ENCODE measurements at regions not wholly inside any gene's neighbourhood (a gene's known extent, or its start where the extent isn't known, plus 50 kb on each side); places are given as distances from the start of the nearest gene placed in this dataset.

DNA sequence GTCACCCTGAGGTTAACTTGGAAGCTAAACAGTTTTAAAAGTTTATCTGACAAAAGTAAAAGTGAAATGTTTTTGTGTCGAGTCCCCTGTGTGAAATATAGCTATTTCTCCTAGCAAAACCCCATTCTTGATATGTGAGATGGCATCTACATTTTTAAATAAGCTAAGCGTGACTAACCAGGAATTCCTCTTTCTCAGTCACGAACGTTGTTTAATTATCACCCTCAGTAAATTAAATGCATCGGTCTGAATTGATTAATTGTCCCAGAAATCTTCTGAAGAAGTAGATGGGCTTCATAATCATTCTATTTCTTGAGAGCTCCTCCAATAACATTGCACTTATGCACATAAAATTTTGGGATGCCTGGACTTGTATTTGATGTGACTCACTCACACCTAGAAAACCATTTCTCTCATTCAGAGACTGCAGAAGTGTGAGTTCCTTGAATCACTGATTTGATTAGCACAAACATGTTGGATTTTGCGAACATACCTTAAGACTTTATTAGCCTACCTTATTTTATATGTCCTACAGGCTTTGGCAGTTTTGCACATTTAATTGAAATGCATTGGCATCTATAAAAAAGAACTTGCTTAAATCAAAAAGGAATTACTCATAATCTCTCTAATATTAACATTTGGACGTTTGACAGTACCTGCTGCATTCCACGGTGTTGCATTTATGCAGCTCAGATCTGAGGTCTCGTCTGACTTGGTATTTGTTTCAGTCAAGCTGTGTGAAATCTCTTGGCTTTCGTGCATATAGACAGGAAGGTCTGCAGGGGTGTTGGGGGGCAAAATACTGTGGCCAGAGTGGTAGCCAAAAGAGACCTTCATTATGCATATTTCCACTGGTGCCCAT is 475.2 kb downstream of the EPHA4 start:
- DNase-seq, result no peak

DNA sequence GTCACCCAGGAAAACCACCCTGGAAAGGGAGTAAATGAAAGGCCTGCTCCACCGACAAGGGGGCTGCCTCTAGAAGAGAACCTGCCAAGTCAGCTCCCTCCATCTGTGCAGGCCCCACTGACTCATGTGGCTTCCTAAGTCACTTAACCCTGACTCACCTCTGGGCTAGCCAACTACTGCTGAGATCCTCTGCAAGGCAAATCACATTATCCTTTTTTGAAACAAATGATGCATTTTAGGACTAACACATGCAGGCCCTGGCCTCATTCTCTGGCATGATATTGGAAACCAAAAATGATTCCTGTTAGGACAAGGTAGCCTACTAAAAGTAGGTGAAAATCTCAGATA is 474.6 kb downstream of the EPHA4 start:
- DNase-seq, result no peak

DNA sequence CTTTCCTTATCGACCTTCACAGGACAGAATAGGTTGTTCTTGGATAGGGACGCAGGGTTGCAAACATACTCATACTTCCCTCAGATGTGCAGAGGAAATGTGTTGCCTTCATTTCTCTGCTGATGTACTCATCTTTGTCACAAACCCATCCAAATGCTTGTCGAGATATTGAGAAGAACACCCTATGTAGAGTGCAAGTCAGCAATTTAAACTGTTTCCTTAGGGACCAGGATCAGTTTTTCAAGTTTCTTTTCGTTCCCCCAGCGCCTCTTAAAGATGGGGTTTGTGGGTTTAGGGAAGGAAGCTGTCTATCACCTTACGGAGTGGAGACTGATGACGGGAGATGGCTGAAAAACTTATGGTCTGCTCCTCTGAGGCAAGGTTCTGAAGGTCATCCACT is 474.2 kb downstream of the EPHA4 start:
- no peak for DNase-seq

DNA sequence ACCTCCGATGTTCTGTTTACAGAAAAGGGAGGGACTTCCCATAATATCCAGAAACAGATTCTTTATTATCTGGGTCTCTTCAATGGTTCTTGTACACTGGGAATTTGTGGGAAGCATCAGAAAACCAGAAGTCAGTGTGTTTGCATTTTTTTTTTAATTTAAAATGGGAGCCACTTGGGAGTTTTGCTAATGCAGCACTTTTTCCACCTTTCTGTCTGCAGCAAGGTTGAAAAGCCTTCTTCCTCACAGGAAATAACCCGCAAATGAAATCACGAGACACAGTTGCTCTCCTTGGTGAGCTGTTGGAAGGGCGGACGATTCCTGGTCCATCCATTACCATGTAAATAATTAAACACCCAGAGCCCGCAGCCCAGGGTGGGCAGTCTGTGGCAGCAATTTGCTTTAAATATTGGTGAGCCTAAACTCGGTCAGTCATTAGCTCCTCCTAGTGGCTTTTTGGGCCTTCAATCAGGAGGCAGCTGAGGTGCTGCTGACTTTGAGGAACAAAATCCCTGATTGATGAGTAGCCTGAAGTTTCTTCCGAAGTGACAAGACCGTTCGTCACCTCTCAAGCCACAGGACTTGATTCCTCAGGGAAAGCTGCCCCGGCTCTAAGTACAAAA is 471.5 kb downstream of the EPHA4 start:
- DNase-seq, result no peak

DNA sequence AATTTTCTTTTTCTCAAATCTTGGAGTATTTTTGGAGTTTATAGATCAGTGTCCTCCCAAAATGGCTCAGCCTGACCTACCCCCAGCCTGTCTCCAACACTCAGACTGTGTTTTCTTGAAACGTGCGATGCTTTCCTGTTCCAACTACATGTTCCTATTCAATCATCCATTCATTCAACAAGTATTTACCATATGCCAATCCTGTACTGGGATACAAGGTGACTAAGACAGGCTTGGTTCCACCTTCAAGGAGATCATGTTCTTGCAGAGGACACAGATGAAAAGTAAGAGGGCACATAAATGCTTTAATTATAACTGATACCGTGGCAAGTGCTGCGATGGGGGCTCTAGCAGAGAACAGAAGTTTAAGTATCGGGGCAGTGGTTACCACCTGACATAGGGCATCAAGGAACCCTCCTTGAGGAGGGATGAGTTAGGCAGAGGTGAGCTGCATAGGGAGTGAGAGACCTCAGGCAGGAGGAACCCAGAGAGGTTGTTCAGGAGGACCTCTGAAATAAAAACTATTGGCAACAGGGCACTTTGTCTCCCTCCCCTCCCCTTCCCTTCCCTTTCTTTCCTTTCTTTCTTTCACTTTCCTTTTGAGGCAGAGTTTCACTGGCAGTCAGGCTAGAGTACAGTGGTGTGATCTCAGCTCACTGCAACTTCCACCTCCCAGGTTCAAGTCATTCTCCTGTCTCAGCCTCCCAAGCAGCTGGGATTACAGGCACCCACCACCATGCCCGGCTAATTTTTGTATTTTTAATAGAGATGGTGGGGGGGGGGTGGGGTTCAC is 469.0 kb downstream of the EPHA4 start:
- DNase-seq, result no peak

DNA sequence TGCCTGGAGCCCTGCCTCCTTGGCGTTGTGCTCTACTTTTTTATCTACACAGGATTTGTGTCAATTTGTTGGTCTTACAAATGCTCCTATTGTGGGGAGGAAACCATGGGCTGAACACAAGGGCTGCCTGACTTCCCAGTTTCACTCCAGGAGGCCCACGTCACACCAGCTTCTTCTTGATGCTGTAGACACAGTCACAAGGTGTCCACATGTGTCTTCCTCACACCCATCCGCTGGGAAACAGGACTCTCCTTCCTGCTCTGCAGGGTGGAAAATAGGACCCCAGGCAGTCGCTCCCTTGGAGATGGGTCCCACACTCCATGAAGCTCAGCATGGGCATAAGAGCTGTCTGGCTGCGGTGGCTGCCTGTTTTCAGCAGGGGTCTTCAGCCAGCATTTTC is 468.2 kb downstream of the EPHA4 start:
- DNase-seq, result no peak

DNA sequence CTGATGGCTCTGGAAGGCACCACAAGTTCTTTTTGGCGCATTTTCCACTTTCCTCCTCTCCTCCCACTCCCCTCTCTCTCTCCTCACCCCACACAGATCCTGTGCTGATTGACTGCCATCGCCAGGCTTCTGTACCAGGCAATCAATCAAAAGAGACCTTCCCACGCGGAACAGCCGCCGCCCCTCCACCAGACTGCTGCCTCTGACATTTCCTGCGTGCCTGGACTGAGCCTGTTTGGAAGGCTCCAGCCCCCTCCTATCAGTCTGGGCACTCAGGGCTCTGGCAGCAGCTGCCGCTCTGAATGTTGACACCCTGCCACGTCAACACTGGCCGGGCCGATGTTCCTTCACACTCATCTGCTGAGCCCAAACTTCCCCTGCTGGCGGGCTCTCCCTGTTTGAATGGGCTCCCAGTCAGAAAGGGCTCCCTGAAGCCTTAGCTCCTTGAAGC is 467.7 kb downstream of the EPHA4 start:
- no peak for DNase-seq

DNA sequence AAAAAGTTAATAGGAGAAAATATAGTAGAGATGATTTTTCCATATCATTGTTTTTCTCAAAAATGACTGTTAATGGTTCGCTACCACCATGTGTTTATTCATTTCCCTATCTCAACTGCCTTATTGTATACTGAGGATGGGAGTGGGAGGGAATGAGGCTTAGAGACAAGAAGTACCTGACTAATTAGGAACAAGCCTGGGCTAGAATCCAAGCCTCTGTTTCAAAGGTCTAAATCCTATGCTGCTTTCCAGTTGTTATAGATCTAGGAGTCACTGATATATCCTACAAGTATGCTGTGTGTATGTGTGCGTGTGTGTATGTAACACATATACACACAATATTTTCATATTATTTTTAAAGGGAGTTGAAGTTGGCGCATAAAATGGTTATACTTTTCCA is 465.9 kb downstream of the EPHA4 start:
- no peak for DNase-seq

DNA sequence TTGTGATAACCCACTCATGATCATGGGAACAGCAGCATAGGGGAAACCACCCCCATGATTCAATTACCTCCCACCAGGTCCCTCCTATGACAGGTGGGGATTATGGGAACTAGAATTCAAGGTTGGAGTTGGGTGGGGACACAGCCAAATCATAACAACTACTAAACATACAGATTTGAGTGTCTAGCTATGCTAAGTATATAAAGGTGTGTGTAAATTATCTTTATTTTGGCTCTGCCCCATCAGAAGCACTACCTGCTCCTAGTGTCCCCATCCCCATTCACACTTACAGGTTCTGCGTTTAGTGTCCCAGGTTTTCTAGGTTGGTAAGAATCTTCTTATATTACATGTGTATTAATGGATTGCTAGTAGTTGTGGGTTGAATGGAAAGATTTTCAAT is 464.7 kb downstream of the EPHA4 start:
- DNase-seq, result no peak

DNA sequence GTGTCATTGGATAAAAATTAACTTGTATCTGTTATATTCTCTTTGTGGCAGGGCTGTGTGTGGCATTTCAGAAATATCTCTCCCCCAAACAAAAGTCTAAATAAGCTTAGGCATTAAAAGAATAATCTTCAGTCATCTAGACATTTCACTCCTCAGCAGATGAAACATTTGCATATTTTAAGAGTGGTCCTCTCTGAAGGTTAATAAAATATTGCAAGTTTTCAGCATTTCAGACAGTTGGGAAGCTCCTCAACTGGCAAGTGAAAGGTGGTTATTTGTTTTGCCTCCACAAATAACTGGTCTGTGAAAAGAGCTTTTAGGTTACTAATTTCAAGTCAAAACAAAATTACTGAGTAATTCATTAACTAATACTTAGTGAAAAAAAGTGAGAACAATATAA is 462.6 kb downstream of the EPHA4 start:
- no peak for DNase-seq

DNA sequence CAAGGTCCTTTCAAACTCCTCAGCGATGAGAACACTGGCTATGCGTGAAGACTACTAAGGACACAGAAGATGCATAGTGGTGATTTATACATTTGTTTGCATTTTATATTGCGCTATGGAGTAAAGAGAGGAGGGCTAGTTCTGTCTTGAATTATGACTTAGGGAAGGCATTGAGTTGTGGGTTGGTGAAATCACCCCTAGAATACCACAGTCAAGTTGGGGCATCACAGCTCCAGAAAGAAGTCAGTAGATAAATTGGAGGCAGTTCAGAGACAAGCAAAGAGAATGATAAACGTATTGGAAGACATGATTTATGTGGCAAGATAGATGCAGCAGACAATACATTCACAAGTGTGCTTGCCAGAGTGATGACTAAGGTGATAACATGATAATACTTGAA is 460.4 kb downstream of the EPHA4 start:
- DNase-seq, result no peak

DNA sequence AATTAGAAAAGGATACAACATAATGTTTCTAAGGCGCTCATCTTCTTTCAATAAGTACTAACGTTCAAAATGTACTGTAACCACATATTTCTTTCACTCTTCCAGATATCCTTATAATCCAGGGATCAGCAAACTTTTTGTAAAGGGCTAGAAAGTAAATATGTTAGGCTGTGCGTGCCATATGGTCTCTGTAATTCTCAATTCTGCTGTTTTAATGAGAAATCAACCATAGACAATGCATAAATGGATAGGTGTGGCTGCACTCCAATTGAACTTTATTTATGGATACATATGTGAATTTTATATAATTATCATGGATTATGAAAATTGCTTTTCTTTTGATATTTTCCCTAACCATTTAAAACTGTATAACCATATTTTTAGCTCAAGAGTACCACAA is 459.4 kb downstream of the EPHA4 start:
- DNase-seq, result no peak

DNA sequence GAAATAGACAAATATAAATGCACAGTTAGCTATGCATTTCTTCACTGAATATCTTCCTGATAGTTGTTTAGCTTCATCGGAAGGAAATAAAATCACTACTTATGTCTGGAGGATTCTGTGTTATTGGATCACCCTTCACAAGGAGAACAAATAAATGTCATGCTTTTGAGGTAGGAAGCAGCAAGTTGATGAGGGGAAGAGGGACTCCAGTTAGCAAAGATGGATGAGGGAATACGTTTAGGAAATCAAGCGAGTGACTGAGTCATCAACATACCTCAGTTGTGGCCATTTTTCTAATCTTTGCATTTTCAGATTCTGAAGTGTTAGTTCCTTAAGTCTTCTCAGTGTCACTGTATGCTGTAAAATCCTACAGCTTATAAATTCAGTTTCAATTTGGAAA is 456.2 kb downstream of the EPHA4 start:
- no peak for DNase-seq

DNA sequence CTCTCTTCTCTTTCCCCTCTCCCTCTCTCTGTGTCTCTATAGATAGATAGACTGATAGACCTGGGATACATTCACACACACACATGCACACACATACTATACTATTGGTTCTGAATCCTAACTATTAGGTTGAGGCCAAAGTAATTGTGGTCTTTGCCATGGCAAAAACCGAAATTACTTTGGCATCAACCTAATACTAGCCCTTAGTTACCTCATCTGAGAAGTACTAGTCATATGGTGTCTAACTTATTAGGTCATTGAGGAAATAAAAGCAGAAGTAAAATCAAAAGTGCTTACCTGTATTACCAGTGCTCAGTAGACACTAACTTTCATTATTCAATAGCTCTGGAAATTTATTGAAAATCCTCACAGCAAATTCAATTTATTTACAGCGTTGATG is 451.5 kb downstream of the EPHA4 start:
- DNase-seq, result no peak

DNA sequence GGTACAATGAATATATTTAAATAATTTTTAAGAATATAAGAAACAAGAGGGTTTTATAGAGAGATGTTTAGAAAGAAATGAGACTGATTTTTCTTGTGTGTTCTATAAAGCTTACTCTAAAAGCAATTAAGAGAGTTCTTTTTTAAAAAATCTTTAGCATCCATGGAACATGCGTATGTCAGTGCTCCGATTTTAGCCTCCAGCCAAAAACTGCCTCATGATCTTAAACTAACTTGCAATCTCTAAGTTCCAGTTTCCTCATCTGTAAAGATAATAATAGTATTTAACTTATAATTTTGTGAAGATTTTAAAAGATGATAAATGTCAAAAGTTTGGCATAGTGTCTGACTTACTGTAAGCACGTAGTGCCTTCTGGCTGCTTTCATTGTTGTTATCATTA is 448.7 kb downstream of the EPHA4 start:
- DNase-seq, result no peak

DNA sequence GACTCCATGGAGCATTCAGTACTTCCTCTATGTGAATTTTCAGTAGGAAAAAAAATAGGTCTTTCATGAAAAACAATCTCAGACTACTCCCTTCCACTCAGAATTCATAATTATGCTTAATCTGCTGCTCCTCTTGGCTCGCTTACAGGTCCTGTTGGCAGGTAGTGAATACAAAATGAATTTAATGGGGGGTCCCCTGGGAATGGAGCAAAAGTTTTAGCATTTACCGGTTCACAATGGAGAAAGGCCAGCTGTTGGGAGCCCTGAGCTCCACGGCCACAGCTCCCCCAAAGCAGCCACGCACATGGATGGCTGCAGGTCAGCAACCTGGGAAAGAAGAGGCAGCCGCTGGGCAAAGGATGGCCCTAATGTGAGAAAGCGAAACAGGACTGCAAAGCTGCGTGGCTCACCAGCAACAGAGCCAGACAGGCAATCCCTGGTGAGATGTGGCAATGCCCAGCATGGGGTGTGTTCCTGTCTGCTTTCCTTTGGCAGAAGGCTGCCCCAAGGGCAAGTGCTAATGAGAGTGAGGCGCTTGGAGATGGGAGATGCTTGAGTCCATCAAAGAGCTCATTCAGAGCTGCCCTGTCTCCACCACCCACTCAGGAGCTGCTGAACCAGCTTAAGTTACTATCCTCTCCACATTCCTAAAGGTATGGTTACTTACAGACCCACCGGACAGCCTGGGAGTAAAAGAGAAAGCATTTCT is 447.4 kb downstream of the EPHA4 start:
- DNase-seq, result no peak

DNA sequence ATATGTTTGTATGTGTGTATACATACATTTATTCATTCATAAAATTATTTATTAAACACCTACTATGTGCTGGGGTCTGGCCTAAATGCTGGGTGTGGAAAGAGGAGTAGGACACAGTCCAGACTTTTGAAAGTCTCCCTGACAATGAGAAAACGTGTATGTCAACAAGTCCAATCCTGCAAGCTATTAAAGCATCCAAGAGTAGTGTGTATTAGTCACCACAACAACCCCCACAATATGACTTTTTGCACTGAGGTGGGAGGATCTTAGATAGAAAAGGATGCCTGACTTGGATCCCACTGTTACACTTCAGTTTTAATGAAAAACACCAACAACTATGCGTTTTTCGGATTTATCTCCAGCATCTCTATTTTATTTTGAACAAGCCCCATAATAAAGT is 446.4 kb downstream of the EPHA4 start:
- DNase-seq, result no peak

DNA sequence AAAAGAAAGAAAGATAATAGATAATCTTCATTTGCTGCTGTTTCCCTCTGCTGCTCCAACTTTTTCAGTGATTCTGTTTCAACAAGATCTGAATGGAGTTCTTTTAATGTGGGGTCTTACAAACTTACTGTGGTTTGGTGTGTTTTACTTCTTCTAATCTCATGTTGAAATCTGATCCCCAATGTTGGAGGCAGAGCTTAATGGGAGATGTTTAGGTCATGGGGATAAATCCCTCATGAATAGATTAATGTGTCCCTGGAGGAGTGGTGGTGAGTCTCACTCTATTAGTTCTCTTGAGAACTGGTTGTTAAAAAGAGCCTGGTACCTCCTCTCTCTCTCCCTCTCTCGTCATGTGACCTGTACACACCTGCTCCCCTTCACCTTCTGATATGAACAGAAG is 442.4 kb downstream of the EPHA4 start:
- DNase-seq, result no peak

DNA sequence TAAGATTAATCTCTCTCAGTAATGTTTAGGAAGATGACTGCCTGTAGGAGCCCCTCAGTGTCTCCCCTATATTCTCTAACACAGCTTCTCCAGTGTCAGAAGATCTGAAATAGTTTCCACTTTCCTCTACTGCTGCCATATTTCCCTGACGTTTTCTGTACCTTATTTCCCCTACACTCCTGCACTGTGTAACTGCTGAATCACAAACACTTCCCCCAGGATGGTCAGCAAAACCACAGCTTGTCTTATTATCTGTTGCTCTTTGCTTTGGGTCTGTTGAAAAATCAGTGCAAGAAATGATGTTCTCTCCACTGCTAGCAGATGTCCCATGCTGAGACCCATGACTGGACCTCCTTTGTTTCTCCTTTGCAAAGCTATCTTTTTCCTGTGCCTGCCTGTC is 441.7 kb downstream of the EPHA4 start:
- DNase-seq, result no peak

DNA sequence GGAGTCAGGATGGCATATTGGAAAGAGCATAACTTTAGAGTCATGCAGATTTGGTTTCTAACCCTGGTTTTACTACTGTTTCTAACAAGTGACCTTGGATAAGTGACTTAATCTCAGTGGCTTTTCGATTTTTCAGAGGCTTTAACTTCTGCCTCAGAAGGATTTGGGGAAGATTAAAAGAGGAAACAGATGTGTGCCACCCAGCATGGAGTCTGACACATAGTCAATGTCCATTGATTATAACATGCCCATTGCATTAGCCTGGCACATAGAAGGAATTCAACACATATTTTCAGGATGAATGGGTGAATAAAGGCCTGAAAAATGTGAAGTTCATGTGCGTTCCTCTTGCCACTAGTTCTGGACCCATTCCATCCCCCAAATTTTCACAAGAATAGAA is 438.2 kb downstream of the EPHA4 start:
- no peak for DNase-seq

DNA sequence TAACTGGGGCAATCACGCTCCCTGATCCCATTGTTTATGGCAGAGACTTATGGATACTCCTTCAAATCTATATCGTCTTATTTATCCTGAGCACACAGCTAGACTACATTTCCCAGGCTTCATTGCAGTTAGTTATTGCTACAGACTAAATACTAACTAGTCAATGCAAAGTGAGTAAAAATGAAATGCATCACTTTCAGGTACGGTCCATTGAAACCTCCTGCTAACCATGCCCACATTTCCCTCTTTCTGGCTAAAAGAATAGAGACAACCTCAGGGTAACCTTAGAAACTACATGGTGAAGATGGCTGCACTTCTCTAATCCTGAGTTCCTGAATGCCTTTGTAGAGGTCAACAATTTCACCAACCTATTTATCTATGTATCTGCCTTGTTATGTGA is 437.4 kb downstream of the EPHA4 start:
- no peak for DNase-seq

DNA sequence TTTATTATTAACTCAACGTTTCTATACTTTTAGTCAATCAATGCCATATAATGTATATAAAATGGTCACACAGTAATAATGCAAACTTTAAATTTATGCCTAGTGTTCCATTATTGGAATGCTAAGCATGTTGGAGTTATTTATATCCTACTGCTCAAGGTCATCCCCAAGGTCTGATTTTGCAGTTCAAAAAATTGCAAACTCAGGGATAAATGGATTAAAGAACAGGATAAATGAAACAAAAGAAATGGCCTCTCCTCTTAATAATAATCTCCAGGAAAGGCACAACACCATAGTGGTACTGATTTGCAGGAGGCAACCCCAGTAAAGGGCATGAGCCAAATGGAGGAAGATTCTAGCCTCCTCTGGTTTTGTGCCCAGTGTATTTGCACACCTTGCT is 436.4 kb downstream of the EPHA4 start:
- DNase-seq, result no peak

DNA sequence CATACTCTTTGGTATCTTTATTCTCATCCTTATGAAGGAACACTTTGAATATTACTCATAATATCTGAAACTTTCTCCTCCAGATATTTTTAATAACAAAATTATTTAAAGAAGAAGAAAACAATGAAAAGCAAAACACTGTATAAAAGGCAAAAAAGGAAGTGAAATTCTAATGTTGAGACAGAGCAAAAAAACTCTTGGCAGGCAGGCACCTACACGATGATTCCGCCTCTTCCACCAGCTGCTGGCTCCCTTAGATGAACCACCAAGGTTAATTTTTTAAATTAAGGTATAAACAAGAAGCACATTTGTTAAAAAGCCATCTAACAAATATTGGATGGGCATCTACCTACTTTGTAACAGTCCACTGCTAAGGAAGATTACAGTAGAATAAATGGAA is 434.7 kb downstream of the EPHA4 start:
- no peak for DNase-seq

Measured in CD4-positive, alpha-beta T cell treated with Interleukin-12 subunit alpha and Interleukin-12 subunit beta, for 1 hour (primary cell).